ENCODE measurements at regions not wholly inside any gene's neighbourhood (a gene's known extent, or its start where the extent isn't known, plus 50 kb on each side); places are given as distances from the start of the nearest gene placed in this dataset.

- Histone ChIP-seq H3K27ac (ENCODE audit: low read length) (no peak overlapping the region), H3K4me1 (ENCODE audit: control insufficient read depth, insufficient read depth, low read length) (no peaks in the 10 kb centered on the region), H3K4me3 (ENCODE audit: low read depth in 2 of 2, low read length in 2 of 2) (no peak overlapping the region), H3K27me3 (ENCODE audit: control insufficient read depth, insufficient read depth, low read length) (no peaks in the 10 kb centered on the region), H3K9me3 (ENCODE audit: control insufficient read depth, insufficient read depth, low read depth, low read length) (0 out of 2 replicates have a peak, but pooled peaks cover 8% of the 10 kb centered on the region), H3K36me3 (ENCODE audit: control insufficient read depth, insufficient read depth, low read length) (no peaks in the 10 kb centered on the region)
- in situ Hi-C loops (cut with HindIII; ENCODE audit: low pct_unique_long_range_greater_than_20kb, low sequenced_read_pairs): no loop called here
- ATAC-seq: no peak
- no TSS peak for BruUV-seq (replicated peaks)
- POLR2A ChIA-PET: interaction anchor here (0.6 kb wide), 1 partner anchor 848 kb away, joined by 3 read pairs; no protein-coding TSS in a partner anchor
- DNase-seq (ENCODE audit: low read depth, low spot score): no peak
- intact Hi-C loops (cut with micrococcal nuclease; ENCODE audit: unreplicated experiment): no loop called here
- CTCF ChIA-PET: no interaction called here
- TF ChIP-seq SIN3A (IDR thresholded peaks at IDR 0.05; ENCODE audit: borderline replicate concordance, insufficient read depth, low read depth, low read length) (no peak), POLR2AphosphoS5 (IDR thresholded peaks at IDR 0.05; ENCODE audit: low read depth, low read length) (no peak), REST (IDR thresholded peaks at IDR 0.05; ENCODE audit: insufficient read depth in 1 of 2, low read depth in 2 of 2, low read length in 1 of 2) (no peak), TCF7L2 (IDR thresholded peaks at IDR 0.05; ENCODE audit: low read depth, low read length) (no peak), CTCF (IDR thresholded peaks at IDR 0.05) (no peak)
Measured at GRCh38 chr2:149924549-149925213, 337.1 kb upstream of the MMADHC start.

GRCh38 chr2:149924028-149924427, 336.5 kb upstream of the MMADHC start:
- ChIA-PET POLR2A (interaction anchor here (0.6 kb wide), 1 partner anchor 849 kb away, joined by 3 read pairs; no protein-coding TSS in a partner anchor), CTCF (no interaction called here)
- Histone ChIP-seq H3K27me3 (ENCODE audit: control insufficient read depth, insufficient read depth, low read length) (no peaks in the 10 kb centered on the region), H3K4me1 (ENCODE audit: control insufficient read depth, insufficient read depth, low read length) (no peaks in the 10 kb centered on the region), H3K27ac (ENCODE audit: low read length) (no peak overlapping the region), H3K4me3 (ENCODE audit: low read depth in 2 of 2, low read length in 2 of 2) (no peak overlapping the region), H3K9me3 (ENCODE audit: control insufficient read depth, insufficient read depth, low read depth, low read length) (0 out of 2 replicates have a peak, but pooled peaks cover 8% of the 10 kb centered on the region), H3K36me3 (ENCODE audit: control insufficient read depth, insufficient read depth, low read length) (no peaks in the 10 kb centered on the region)
- no peak for TF ChIP-seq SIN3A (IDR thresholded peaks at IDR 0.05; ENCODE audit: borderline replicate concordance, insufficient read depth, low read depth, low read length)
- TF ChIP-seq POLR2AphosphoS5 (IDR thresholded peaks at IDR 0.05; ENCODE audit: low read depth, low read length): no peak
- no peak for TF ChIP-seq REST (IDR thresholded peaks at IDR 0.05; ENCODE audit: insufficient read depth in 1 of 2, low read depth in 2 of 2, low read length in 1 of 2)
- TF ChIP-seq TCF7L2 (IDR thresholded peaks at IDR 0.05; ENCODE audit: low read depth, low read length): no peak
- TF ChIP-seq CTCF (IDR thresholded peaks at IDR 0.05): no peak
- ATAC-seq (no peak), DNase-seq (ENCODE audit: low read depth, low spot score) (no peak)
- BruUV-seq (replicated peaks): no TSS peak
- intact Hi-C loops (cut with micrococcal nuclease; ENCODE audit: unreplicated experiment) (no loop called here), in situ Hi-C loops (cut with HindIII; ENCODE audit: low pct_unique_long_range_greater_than_20kb, low sequenced_read_pairs) (no loop called here)
